ENCODE measurements at regions not wholly inside any gene's neighbourhood (a gene's known extent, or its start where the extent isn't known, plus 50 kb on each side); places are given as distances from the start of the nearest gene placed in this dataset.
"Not testable (repeated sequence)": the region's sequence is repeated elsewhere in the genome, so short reads cannot be mapped to it uniquely, and the experiment has no call there.

DNA sequence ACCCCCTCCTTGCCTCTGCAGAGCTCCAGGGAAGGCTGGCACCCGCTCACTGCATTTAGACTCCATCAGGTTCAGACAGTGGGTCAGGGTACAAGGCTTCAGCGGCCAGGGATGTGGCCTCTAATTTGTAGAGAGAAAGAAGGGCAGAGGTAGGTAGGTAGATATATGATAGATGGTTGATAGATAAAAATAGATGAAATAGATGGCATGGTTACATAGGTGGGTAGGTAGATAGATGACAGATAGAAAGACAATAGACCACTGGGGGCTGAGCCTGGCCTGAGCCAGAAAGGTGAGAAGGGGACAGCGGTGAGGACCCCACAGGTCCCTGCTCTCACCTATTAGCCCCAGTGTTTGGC, 126.6 kb downstream of the METRNL start:
- FAIRE-seq; H3K4me3 ChIP-seq (ENCODE audit: extremely low read depth in 1 of 4, insufficient read depth in 2 of 4, low read depth in 3 of 4, low read length in 4 of 4); H3K23me2 ChIP-seq (ENCODE audit: low read depth, low read length): not testable (repeated sequence)

DNA sequence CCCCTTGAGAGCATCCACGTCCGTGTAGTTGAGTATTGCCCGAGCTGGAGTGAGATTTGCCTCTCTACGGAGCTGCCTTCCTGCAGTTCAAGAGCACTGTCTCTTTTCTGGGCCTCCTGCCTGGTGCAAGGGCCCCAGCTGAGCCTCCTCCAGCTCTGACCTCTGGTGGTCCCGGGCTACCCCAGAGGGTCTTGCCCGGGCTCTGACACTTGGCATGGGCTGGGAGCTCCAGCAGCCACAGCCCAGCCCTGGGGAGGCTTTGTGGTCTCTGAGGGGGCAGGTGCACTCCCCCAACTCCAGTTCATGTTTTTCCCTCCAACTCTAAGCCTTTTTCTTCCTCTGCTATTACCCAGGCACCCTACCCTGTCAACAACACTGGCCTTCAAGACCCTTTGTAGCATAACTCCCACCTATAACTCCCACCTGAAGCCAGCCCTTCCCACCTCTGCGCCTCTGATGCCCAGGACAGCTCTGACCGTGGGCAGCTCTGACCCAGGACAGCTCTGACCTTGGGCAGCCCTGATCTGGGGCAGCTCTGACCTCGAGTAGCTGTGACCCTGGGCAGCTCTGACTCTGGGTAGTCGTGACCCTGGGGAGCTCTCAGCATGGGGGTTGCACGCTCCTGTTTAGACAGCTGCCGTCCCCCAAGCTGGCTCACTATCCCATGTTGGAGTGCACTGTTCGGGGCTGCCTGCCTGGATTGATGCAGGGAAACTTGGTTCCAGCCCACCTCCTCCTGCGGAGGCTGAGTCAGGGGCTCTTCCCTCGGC, 127.6 kb downstream of the METRNL start:
- H2AFZ ChIP-seq (ENCODE audit: low read length); H3K4me1 ChIP-seq (replicated peaks in 1 of 4; ENCODE audit: control insufficient read depth in 3 of 4, insufficient read depth in 4 of 4, low read length in 3 of 4); H3K27me3 ChIP-seq (replicated peaks in 1 of 4; ENCODE audit: control insufficient read depth in 3 of 4, extremely low read depth in 1 of 4, insufficient read depth in 3 of 4, low read length in 3 of 4); H2BK12ac ChIP-seq (ENCODE audit: low read depth, low read length); H4K91ac ChIP-seq (replicated peaks; ENCODE audit: insufficient read length, low read length); H3K23ac ChIP-seq (ENCODE audit: insufficient read length); H4K20me1 ChIP-seq (replicated peaks in 1 of 2; ENCODE audit: control insufficient read depth in 1 of 2, insufficient read depth in 2 of 2, low read length in 2 of 2); H2AK5ac ChIP-seq (ENCODE audit: low read depth, low read length); H2BK120ac ChIP-seq (replicated peaks; ENCODE audit: low read depth, low read length); FAIRE-seq; H3K9ac ChIP-seq (replicated peaks in 1 of 4; ENCODE audit: extremely low read depth in 1 of 4, low read depth in 3 of 4, low read length in 3 of 4); POLR2A ChIA-PET (ENCODE audit: partially characterized antibody); H4K8ac ChIP-seq (ENCODE audit: extremely low read depth, insufficient read depth, low read length); H3K23me2 ChIP-seq (ENCODE audit: low read depth, low read length); H3K18ac ChIP-seq (ENCODE audit: extremely low read depth, low read length); H3K27ac ChIP-seq (ENCODE audit: low read depth, low read length); H3K79me2 ChIP-seq (ENCODE audit: control insufficient read depth in 1 of 2, insufficient read depth in 2 of 2, low read length in 2 of 2); H3K4ac ChIP-seq (replicated peaks; ENCODE audit: insufficient read length, low read depth, low read length); H3K4me2 ChIP-seq (ENCODE audit: insufficient read depth in 1 of 2, low read depth in 2 of 2, low read length in 2 of 2); H4K5ac ChIP-seq (ENCODE audit: insufficient read length, low read depth, low read length); H3K14ac ChIP-seq (ENCODE audit: insufficient read length); H3K4me3 ChIP-seq (ENCODE audit: extremely low read depth in 1 of 4, insufficient read depth in 2 of 4, low read depth in 3 of 4, low read length in 4 of 4); H2BK15ac ChIP-seq (ENCODE audit: low read length); H2BK20ac ChIP-seq (ENCODE audit: low read length); H3K36me3 ChIP-seq (ENCODE audit: control insufficient read depth in 2 of 4, insufficient read depth in 4 of 4, low read length in 3 of 4); H3K79me1 ChIP-seq (ENCODE audit: low read depth, low read length); DNase-seq (ENCODE audit: low read depth in 1 of 2, low spot score in 2 of 2); H3K56ac ChIP-seq (replicated peaks; ENCODE audit: insufficient read length, low read depth, low read length); H2BK5ac ChIP-seq (ENCODE audit: low read depth, low read length): not testable (repeated sequence)
- CTCF ChIA-PET (ENCODE audit: partially characterized antibody): interaction anchor here (0.5 kb wide), 1 partner anchor 409 kb away, joined by 3 read pairs; no protein-coding TSS in a partner anchor
- WGBS, 2 experiments (ENCODE audit: extremely low coverage in 1 of 2, insufficient coverage in 1 of 2, insufficient read length in 1 of 2, insufficient replicate concordance in 2 of 2, low coverage in 1 of 2, low lambda C conversion rate in 2 of 2, missing lambda C conversion rate in 1 of 2): 94% methylated on average over 5 of the region's 15 CpGs; no CpG with 5 or more reads in 1 of the 2 experiments
- peaks cover 24 to 48% of the 10 kb centered on the region in 2 experiments for H3K9me3 ChIP-seq (ENCODE audit: insufficient read depth in 2 of 2, low read depth in 1 of 2, low read length in 1 of 2)

More for the DNA sequence above, 126.6 kb downstream of the METRNL start:
- H3K4ac ChIP-seq (replicated peaks; ENCODE audit: insufficient read length, low read depth, low read length); H4K5ac ChIP-seq (ENCODE audit: insufficient read length, low read depth, low read length); DNase-seq (ENCODE audit: low read depth in 1 of 2, low spot score in 2 of 2); H3K27me3 ChIP-seq (replicated peaks in 1 of 4; ENCODE audit: control insufficient read depth in 3 of 4, extremely low read depth in 1 of 4, insufficient read depth in 3 of 4, low read length in 3 of 4); H2BK15ac ChIP-seq (ENCODE audit: low read length); H3K14ac ChIP-seq (ENCODE audit: insufficient read length); H3K4me1 ChIP-seq (replicated peaks in 1 of 4; ENCODE audit: control insufficient read depth in 3 of 4, insufficient read depth in 4 of 4, low read length in 3 of 4); H3K23ac ChIP-seq (ENCODE audit: insufficient read length); CTCF ChIA-PET (ENCODE audit: partially characterized antibody); POLR2A ChIA-PET (ENCODE audit: partially characterized antibody); H3K4me2 ChIP-seq (ENCODE audit: insufficient read depth in 1 of 2, low read depth in 2 of 2, low read length in 2 of 2); H2AK5ac ChIP-seq (ENCODE audit: low read depth, low read length); H3K79me2 ChIP-seq (ENCODE audit: control insufficient read depth in 1 of 2, insufficient read depth in 2 of 2, low read length in 2 of 2); H3K18ac ChIP-seq (ENCODE audit: extremely low read depth, low read length); H3K79me1 ChIP-seq (ENCODE audit: low read depth, low read length); H2AFZ ChIP-seq (ENCODE audit: low read length); H3K56ac ChIP-seq (replicated peaks; ENCODE audit: insufficient read length, low read depth, low read length); H4K8ac ChIP-seq (ENCODE audit: extremely low read depth, insufficient read depth, low read length); H2BK5ac ChIP-seq (ENCODE audit: low read depth, low read length); H4K20me1 ChIP-seq (replicated peaks in 1 of 2; ENCODE audit: control insufficient read depth in 1 of 2, insufficient read depth in 2 of 2, low read length in 2 of 2); H2BK20ac ChIP-seq (ENCODE audit: low read length); H4K91ac ChIP-seq (replicated peaks; ENCODE audit: insufficient read length, low read length); H2BK120ac ChIP-seq (replicated peaks; ENCODE audit: low read depth, low read length); H3K27ac ChIP-seq (ENCODE audit: low read depth, low read length); H3K9ac ChIP-seq (replicated peaks in 1 of 4; ENCODE audit: extremely low read depth in 1 of 4, low read depth in 3 of 4, low read length in 3 of 4); H3K36me3 ChIP-seq (ENCODE audit: control insufficient read depth in 2 of 4, insufficient read depth in 4 of 4, low read length in 3 of 4); H2BK12ac ChIP-seq (ENCODE audit: low read depth, low read length): not testable (repeated sequence)
- peaks cover 34 to 53% of the 10 kb centered on the region in 2 experiments for H3K9me3 ChIP-seq (ENCODE audit: insufficient read depth in 2 of 2, low read depth in 1 of 2, low read length in 1 of 2)
- 93% methylated on average over 2 of the region's 3 CpGs; no CpG with 5 or more reads in 1 of the 2 experiments for WGBS, 2 experiments (ENCODE audit: extremely low coverage in 1 of 2, insufficient coverage in 1 of 2, insufficient read length in 1 of 2, insufficient replicate concordance in 2 of 2, low coverage in 1 of 2, low lambda C conversion rate in 2 of 2, missing lambda C conversion rate in 1 of 2)
